ENCODE measurements at regions not wholly inside any gene's neighbourhood (a gene's known extent, or its start where the extent isn't known, plus 50 kb on each side); places are given as distances from the start of the nearest gene placed in this dataset.

DNA sequence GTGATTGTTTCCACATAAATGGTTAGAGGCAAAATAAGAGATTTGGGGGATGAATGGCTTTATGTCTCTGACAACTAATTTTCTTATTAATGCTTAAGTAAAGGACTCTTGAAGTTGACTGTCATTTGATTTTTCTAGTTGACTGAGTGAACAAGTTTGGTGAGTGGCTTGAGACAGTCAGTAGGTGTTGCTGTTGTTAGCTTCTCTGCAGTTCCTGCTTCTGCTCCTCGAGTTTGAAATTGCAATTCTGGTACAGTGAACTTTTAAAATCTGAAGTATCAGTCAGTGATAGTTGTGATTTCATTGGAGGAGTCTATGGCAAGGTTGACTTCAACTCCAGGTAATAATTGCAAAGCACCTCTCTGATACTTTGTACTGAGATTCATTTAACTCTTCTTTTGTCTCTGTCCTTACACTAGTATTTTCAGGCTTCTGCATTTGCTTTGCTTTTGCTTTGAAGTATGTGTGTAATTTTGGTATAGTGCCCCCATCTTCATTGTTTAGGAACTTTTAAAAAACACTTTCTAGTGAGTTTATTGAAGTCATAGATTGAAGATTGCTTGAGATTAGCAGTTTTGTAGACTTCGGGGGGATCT is 415.5 kb downstream of the PCNX1 start:
- 32 to 41% (median 35%) methylated on average over 2 of the region's 2 CpGs for whole genome bisulfite sequencing, 5 donors
- TF ChIP-seq, protein P1, sequence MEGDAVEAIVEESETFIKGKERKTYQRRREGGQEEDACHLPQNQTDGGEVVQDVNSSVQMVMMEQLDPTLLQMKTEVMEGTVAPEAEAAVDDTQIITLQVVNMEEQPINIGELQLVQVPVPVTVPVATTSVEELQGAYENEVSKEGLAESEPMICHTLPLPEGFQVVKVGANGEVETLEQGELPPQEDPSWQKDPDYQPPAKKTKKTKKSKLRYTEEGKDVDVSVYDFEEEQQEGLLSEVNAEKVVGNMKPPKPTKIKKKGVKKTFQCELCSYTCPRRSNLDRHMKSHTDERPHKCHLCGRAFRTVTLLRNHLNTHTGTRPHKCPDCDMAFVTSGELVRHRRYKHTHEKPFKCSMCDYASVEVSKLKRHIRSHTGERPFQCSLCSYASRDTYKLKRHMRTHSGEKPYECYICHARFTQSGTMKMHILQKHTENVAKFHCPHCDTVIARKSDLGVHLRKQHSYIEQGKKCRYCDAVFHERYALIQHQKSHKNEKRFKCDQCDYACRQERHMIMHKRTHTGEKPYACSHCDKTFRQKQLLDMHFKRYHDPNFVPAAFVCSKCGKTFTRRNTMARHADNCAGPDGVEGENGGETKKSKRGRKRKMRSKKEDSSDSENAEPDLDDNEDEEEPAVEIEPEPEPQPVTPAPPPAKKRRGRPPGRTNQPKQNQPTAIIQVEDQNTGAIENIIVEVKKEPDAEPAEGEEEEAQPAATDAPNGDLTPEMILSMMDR (IDR thresholded peaks at IDR 0.05) = peak in 5 of 7 experiments; percentile 22 to 44 (median 32)
- peak in 1 of 3 donors; percentile 36 for TF ChIP-seq POLR2AphosphoS5 (IDR thresholded peaks at IDR 0.05)
- no peak for TF ChIP-seq POLR2A (IDR thresholded peaks at IDR 0.05)
- no peaks in the 10 kb centered on the region for H3K9me3 ChIP-seq
- peak overlapping the region in 3 of 5 donors; percentile 97 to 100 (median 99) for H3K27ac ChIP-seq
- intact Hi-C loops (cut with DNase I; ENCODE audit: low total_unique reads) = no loop called here
- peak overlapping the region in 2 of 4 donors; percentile 61 to 79 for H3K4me3 ChIP-seq
- peaks cover 19 to 58% (median 42%) of the 10 kb centered on the region in 4 donors for H3K4me1 ChIP-seq
- no peaks in the 10 kb centered on the region for H3K27me3 ChIP-seq
- no peaks in the 10 kb centered on the region for H3K36me3 ChIP-seq
- DNase-seq = peak in 1 of 2 donors; percentile 83

DNA sequence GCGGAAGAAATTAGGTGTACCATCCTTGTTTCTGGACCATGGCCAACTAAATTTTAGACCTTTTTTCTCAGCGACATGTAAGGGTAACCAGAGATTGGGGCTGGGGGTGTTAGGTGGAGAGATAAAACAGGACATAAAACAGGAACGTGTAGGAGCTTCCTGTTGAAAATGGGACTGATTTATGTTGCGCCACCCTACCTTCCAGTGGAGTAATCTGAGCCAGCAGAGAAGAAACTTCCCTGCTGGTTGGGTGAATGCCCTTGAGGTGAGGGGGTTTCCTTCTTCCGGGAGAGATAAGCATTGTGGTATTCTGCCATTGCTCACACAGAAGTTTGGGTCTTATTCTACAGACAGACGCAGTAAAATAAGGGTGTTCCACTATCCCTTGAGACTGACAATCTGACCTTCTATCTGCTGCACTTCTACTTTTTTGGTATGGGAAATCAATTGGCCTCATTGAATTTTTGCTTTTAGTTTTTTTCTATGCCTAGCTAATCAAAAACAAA is 417.6 kb downstream of the PCNX1 start:
- TF ChIP-seq EP300 (IDR thresholded peaks at IDR 0.05) = no peak
- no peak for TF ChIP-seq POLR2A (IDR thresholded peaks at IDR 0.05)
- H3K27ac ChIP-seq = peak overlapping the region in 2 of 5 donors; percentile 34 to 41
- no peaks in the 10 kb centered on the region for H3K36me3 ChIP-seq
- peak in 1 of 2 donors; percentile 55 for DNase-seq
- H3K27me3 ChIP-seq = no peaks in the 10 kb centered on the region
- intact Hi-C loops (cut with DNase I; ENCODE audit: low total_unique reads) = no loop called here
- no peaks in the 10 kb centered on the region for H3K9me3 ChIP-seq
- no peak overlapping the region for H3K4me3 ChIP-seq
- H3K4me1 ChIP-seq = peaks cover 14 to 62% (median 40%) of the 10 kb centered on the region in 4 donors
- 51 to 63% (median 54%) methylated on average over 5 to 6 of the region's 6 CpGs for WGBS, 5 donors

DNA sequence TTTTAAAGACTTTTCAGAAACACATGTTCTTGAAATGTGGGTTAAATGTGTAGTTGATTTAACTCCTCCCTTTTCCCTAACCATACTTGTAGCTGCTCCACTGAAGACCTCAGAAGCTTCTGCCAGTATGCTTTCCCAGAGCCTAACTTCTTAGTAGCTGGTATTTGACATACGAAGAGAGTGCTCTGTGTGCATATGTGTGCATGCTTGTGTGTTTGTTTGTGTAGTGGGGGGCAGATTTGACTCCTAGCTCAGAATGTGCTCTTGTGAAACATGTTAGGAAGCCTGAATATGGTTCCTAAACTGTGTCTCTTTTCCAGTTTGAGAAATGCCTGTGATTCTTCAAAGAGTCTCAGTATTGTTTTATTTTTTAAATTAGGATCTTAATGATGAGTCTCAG is 420.4 kb downstream of the PCNX1 start:
- H3K9me3 ChIP-seq = no peaks in the 10 kb centered on the region
- 47 to 71% (median 53%) methylated on average over 1 of the region's 1 CpG for WGBS, 5 donors
- DNase-seq = no peak
- no peak overlapping the region for H3K4me3 ChIP-seq
- no peaks in the 10 kb centered on the region for H3K36me3 ChIP-seq
- TF ChIP-seq, protein P1 (IDR thresholded peaks at IDR 0.05) = no peak
- TF ChIP-seq POLR2AphosphoS5 (IDR thresholded peaks at IDR 0.05) (no peak), POLR2A (IDR thresholded peaks at IDR 0.05) (no peak), EP300 (IDR thresholded peaks at IDR 0.05) (no peak)
- H3K27ac ChIP-seq = no peak overlapping the region
- H3K4me1 ChIP-seq = peaks cover 6 to 50% (median 30%) of the 10 kb centered on the region in 4 donors
- no peaks in the 10 kb centered on the region for H3K27me3 ChIP-seq
- intact Hi-C loops (cut with DNase I; ENCODE audit: low total_unique reads) = no loop called here

DNA sequence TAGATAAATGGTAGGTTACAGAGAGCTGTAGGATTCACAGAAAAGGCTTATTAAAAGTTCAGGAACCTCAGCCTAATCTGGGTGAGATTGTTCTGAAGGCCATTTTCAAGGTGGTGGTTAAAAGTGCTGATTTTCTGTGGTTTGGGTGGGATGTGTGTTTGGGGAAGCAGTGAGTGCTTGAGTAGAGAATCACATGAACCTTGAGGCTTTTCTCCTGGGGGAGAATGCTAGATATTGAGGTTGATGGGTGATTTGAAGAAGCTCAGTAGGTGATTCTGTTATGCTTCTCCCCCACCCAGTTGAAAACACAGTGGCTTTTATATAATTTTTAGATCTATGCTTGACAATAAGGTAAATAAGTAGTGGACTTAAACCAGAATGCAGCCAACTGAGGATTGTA is 420.9 kb downstream of the PCNX1 start:
- Histone ChIP-seq H3K36me3 (no peaks in the 10 kb centered on the region), H3K4me1 (peaks cover 6 to 45% (median 26%) of the 10 kb centered on the region in 4 donors), H3K4me3 (no peak overlapping the region), H3K9me3 (no peaks in the 10 kb centered on the region), H3K27me3 (no peaks in the 10 kb centered on the region), H3K27ac (no peak overlapping the region)
- DNase-seq = no peak
- no peak for TF ChIP-seq EP300 (IDR thresholded peaks at IDR 0.05)
- no peak for TF ChIP-seq POLR2A (IDR thresholded peaks at IDR 0.05)
- intact Hi-C loops (cut with DNase I; ENCODE audit: low total_unique reads) = no loop called here

DNA sequence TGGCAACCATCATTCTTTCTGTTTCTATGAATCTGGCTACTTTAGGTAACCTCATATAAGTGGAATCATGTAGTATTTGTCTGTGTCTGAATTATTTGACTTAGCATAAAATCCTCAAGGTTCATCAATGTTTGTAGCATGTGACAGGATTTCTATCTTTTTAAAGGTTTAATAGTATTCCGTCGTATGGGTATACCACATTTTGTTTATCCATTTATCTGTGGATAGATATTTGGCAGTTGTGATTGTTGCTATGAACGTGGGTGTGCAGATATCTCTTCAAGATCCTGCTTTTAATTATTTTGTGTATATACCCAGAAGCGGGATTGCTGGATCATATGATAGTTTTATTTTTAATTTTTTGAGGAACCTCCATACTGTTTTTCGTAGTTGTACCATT is 421.7 kb downstream of the PCNX1 start:
- Histone ChIP-seq H3K36me3 (no peaks in the 10 kb centered on the region), H3K9me3 (no peaks in the 10 kb centered on the region), H3K4me1 (peaks cover 6 to 38% (median 21%) of the 10 kb centered on the region in 4 donors), H3K27ac (no peak overlapping the region), H3K4me3 (no peak overlapping the region), H3K27me3 (no peaks in the 10 kb centered on the region)
- intact Hi-C loops (cut with DNase I; ENCODE audit: low total_unique reads) = no loop called here
- WGBS, 5 donors = 96 to 98% (median 97%) methylated on average over 5 of the region's 5 CpGs
- TF ChIP-seq EP300 (IDR thresholded peaks at IDR 0.05) = no peak
- no peak for TF ChIP-seq POLR2A (IDR thresholded peaks at IDR 0.05)
- TF ChIP-seq POLR2AphosphoS5 (IDR thresholded peaks at IDR 0.05) = no peak
- TF ChIP-seq, protein P1 (IDR thresholded peaks at IDR 0.05) = no peak
- no peak for DNase-seq

All from stomach (tissue), 8 donors.